ENCODE measurements at regions not wholly inside any gene's neighbourhood (a gene's known extent, or its start where the extent isn't known, plus 50 kb on each side); places are given as distances from the start of the nearest gene placed in this dataset.

GRCh38 chr1:101165954-101166353, 70.9 kb upstream of the S1PR1 start:
- DNase-seq (ENCODE audit: low read depth): no peak
- no peak for TF ChIP-seq CTCF (conservative IDR thresholded peaks at IDR 0.05; ENCODE audit: control insufficient read depth, insufficient read depth, low read depth, low read length)
- H3K4me3 ChIP-seq (ENCODE audit: control insufficient read depth, low read depth, low read length): no peak overlapping the region

- no peak for DNase-seq (ENCODE audit: low read depth)
- no peak overlapping the region for H3K4me3 ChIP-seq (ENCODE audit: control insufficient read depth, low read depth, low read length)
Measured at GRCh38 chr1:101165532-101165931, 71.3 kb upstream of the S1PR1 start.

GRCh38 chr1:101164776-101165175, 72.0 kb upstream of the S1PR1 start:
- TF ChIP-seq CTCF (conservative IDR thresholded peaks at IDR 0.05; ENCODE audit: control insufficient read depth, insufficient read depth, low read depth, low read length): no peak
- no peak overlapping the region for H3K4me3 ChIP-seq (ENCODE audit: control insufficient read depth, low read depth, low read length)
- DNase-seq (ENCODE audit: low read depth): no peak

More at GRCh38 chr1:101165532-101165931, 71.3 kb upstream of the S1PR1 start:
- no peak for TF ChIP-seq CTCF (conservative IDR thresholded peaks at IDR 0.05; ENCODE audit: control insufficient read depth, insufficient read depth, low read depth, low read length)

- no peak overlapping the region for H3K4me3 ChIP-seq (ENCODE audit: control insufficient read depth, low read depth, low read length)
- TF ChIP-seq CTCF (conservative IDR thresholded peaks at IDR 0.05; ENCODE audit: control insufficient read depth, insufficient read depth, low read depth, low read length): no peak
- DNase-seq (ENCODE audit: low read depth): no peak
Measured at GRCh38 chr1:101162736-101163735, 73.8 kb upstream of the S1PR1 start.

- no peak overlapping the region for H3K4me3 ChIP-seq (ENCODE audit: control insufficient read depth, low read depth, low read length)
- no peak for TF ChIP-seq CTCF (conservative IDR thresholded peaks at IDR 0.05; ENCODE audit: control insufficient read depth, insufficient read depth, low read depth, low read length)
- DNase-seq (ENCODE audit: low read depth): no peak
Measured at GRCh38 chr1:101162300-101162699, 74.5 kb upstream of the S1PR1 start.

GRCh38 chr1:101161619-101162018, 75.2 kb upstream of the S1PR1 start:
- H3K4me3 ChIP-seq (ENCODE audit: control insufficient read depth, low read depth, low read length): no peak overlapping the region
- no peak for TF ChIP-seq CTCF (conservative IDR thresholded peaks at IDR 0.05; ENCODE audit: control insufficient read depth, insufficient read depth, low read depth, low read length)
- DNase-seq (ENCODE audit: low read depth): no peak
